ENCODE measurements at regions not wholly inside any gene's neighbourhood (a gene's known extent, or its start where the extent isn't known, plus 50 kb on each side); places are given as distances from the start of the nearest gene placed in this dataset.

DNA sequence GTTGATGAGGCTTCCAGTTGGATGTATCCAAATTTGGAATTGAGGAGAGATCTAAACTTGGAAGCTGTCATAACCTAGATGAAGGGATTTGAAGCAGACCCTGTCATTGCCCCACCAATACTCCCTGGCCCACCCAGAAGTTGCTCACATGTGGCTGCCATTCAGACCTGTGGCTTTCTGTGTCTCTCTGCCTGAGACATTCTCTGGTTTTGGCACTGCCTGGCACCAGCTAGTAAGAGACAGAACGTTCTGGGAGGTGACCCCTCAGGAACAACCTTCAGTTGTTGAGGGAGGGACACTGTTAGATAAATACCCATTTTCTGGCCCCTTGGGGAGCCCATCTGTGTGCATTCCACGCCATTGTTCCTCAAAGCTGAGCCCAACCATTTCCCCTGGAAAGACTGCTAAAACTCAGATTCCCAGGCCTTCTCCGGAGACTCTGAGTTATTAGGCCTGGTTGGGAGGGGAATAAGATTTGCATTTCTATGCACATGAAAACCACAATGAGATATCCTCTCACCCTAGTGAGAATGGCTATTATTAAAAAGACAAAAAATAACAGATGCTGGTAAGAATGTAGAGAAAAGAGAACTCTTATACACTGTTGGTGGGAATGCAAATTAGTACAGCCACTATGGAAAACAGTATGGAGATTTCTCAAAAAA, 290.4 kb downstream of the TSHZ3 start:
- Histone ChIP-seq H3K79me2 (ENCODE audit: control insufficient read depth, insufficient read depth, low read length) (no peaks in the 10 kb centered on the region), H3K4me2 (ENCODE audit: extremely low read depth, insufficient read depth, low read length) (no peak overlapping the region), H4K20me1 (ENCODE audit: control insufficient read depth, extremely low read depth, insufficient read depth, low read length) (no peaks in the 10 kb centered on the region), H3K36me3 (ENCODE audit: control insufficient read depth, insufficient read depth, low read length) (no peaks in the 10 kb centered on the region), H3K27me3 (ENCODE audit: control insufficient read depth, insufficient read depth, low read length) (no peaks in the 10 kb centered on the region), H3K4me3 (replicated peaks in 1 of 4; ENCODE audit: control extremely low read depth in 1 of 4, insufficient read depth in 1 of 4, low read depth in 3 of 4, low read length in 4 of 4) (no peak overlapping the region), H3K27ac (ENCODE audit: insufficient read depth, low read length) (no peak overlapping the region), H3K9me3 (ENCODE audit: control insufficient read depth, insufficient read depth, low read depth, low read length) (no peaks in the 10 kb centered on the region), H3K4me1 (ENCODE audit: control insufficient read depth, extremely low read depth, insufficient read depth, low read length) (no peaks in the 10 kb centered on the region), H2AFZ (ENCODE audit: low read length) (no peak overlapping the region), H3K9ac (ENCODE audit: insufficient read depth, low read length) (no peak overlapping the region)
- TF ChIP-seq, protein P1, sequence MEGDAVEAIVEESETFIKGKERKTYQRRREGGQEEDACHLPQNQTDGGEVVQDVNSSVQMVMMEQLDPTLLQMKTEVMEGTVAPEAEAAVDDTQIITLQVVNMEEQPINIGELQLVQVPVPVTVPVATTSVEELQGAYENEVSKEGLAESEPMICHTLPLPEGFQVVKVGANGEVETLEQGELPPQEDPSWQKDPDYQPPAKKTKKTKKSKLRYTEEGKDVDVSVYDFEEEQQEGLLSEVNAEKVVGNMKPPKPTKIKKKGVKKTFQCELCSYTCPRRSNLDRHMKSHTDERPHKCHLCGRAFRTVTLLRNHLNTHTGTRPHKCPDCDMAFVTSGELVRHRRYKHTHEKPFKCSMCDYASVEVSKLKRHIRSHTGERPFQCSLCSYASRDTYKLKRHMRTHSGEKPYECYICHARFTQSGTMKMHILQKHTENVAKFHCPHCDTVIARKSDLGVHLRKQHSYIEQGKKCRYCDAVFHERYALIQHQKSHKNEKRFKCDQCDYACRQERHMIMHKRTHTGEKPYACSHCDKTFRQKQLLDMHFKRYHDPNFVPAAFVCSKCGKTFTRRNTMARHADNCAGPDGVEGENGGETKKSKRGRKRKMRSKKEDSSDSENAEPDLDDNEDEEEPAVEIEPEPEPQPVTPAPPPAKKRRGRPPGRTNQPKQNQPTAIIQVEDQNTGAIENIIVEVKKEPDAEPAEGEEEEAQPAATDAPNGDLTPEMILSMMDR (conservative IDR thresholded peaks at IDR 0.05 in 1 of 2, IDR thresholded peaks at IDR 0.05 in 1 of 2; ENCODE audit: low read depth in 1 of 2, low read length in 2 of 2): no peak
- TF ChIP-seq EZH2 (IDR thresholded peaks at IDR 0.05; ENCODE audit: low read length, missing control alignments): no peak
- no peak for DNase-seq (ENCODE audit: low read depth in 2 of 2)

DNA sequence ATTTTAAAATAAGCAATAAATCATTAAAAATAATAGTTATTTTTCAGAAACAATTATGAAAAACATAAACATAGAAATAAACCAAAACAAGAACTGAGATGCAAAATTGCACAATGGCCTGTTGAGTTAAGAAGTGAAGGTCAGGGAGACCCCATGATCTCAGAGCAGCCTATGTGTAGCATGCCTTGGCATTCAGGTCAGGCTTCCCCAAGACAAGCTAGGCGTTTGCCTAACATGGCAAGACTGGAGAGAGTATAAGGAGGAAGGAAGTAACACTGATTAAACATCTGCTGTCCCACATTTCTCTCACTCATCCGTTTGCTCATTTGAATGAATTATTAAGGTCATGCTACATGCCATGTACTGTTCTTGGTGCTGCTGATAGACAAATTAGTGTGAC, 291.8 kb downstream of the TSHZ3 start:
- Histone ChIP-seq H3K4me3 (replicated peaks in 1 of 4; ENCODE audit: control extremely low read depth in 1 of 4, insufficient read depth in 1 of 4, low read depth in 3 of 4, low read length in 4 of 4) (no peak overlapping the region), H3K36me3 (ENCODE audit: control insufficient read depth, insufficient read depth, low read length) (no peaks in the 10 kb centered on the region), H3K9me3 (ENCODE audit: control insufficient read depth, insufficient read depth, low read depth, low read length) (no peaks in the 10 kb centered on the region), H3K4me1 (ENCODE audit: control insufficient read depth, extremely low read depth, insufficient read depth, low read length) (no peaks in the 10 kb centered on the region), H4K20me1 (ENCODE audit: control insufficient read depth, extremely low read depth, insufficient read depth, low read length) (no peaks in the 10 kb centered on the region), H2AFZ (ENCODE audit: low read length) (no peak overlapping the region), H3K79me2 (ENCODE audit: control insufficient read depth, insufficient read depth, low read length) (no peaks in the 10 kb centered on the region), H3K27ac (ENCODE audit: insufficient read depth, low read length) (no peak overlapping the region), H3K9ac (ENCODE audit: insufficient read depth, low read length) (no peak overlapping the region), H3K27me3 (ENCODE audit: control insufficient read depth, insufficient read depth, low read length) (no peaks in the 10 kb centered on the region), H3K4me2 (ENCODE audit: extremely low read depth, insufficient read depth, low read length) (no peak overlapping the region)
- no peak for DNase-seq (ENCODE audit: low read depth in 2 of 2)
- TF ChIP-seq, protein P1 (conservative IDR thresholded peaks at IDR 0.05 in 1 of 2, IDR thresholded peaks at IDR 0.05 in 1 of 2; ENCODE audit: low read depth in 1 of 2, low read length in 2 of 2): no peak
- no peak for TF ChIP-seq EZH2 (IDR thresholded peaks at IDR 0.05; ENCODE audit: low read length, missing control alignments)

DNA sequence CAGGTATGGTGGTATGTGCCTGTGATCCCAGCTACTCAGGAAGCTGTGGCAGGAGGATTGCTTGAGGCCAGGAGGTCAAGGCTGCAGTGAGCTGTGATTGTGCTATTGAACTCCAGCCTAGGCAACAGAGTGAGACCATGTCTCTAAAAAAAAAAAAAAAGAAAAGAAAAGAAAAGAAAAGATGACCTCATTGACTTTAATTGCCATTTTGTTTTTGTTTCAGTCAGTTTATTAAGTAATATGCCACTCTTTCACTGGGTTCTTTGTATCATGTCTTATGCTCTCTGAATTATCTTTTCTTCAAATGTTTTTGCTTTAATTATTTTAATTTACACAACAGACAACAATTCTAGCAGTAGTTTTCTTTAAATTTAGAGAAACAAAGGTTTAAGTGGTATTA, 293.8 kb downstream of the TSHZ3 start:
- Histone ChIP-seq H3K4me3 (replicated peaks in 1 of 4; ENCODE audit: control extremely low read depth in 1 of 4, insufficient read depth in 1 of 4, low read depth in 3 of 4, low read length in 4 of 4) (no peak overlapping the region), H2AFZ (ENCODE audit: low read length) (no peak overlapping the region), H3K4me2 (ENCODE audit: extremely low read depth, insufficient read depth, low read length) (no peak overlapping the region), H3K36me3 (ENCODE audit: control insufficient read depth, insufficient read depth, low read length) (no peaks in the 10 kb centered on the region), H3K79me2 (ENCODE audit: control insufficient read depth, insufficient read depth, low read length) (no peaks in the 10 kb centered on the region), H4K20me1 (ENCODE audit: control insufficient read depth, extremely low read depth, insufficient read depth, low read length) (no peaks in the 10 kb centered on the region), H3K9me3 (ENCODE audit: control insufficient read depth, insufficient read depth, low read depth, low read length) (no peaks in the 10 kb centered on the region), H3K4me1 (ENCODE audit: control insufficient read depth, extremely low read depth, insufficient read depth, low read length) (no peaks in the 10 kb centered on the region), H3K27ac (ENCODE audit: insufficient read depth, low read length) (no peak overlapping the region), H3K9ac (ENCODE audit: insufficient read depth, low read length) (no peak overlapping the region), H3K27me3 (ENCODE audit: control insufficient read depth, insufficient read depth, low read length) (no peaks in the 10 kb centered on the region)
- TF ChIP-seq, protein P1 (conservative IDR thresholded peaks at IDR 0.05 in 1 of 2, IDR thresholded peaks at IDR 0.05 in 1 of 2; ENCODE audit: low read depth in 1 of 2, low read length in 2 of 2): no peak
- no peak for TF ChIP-seq EZH2 (IDR thresholded peaks at IDR 0.05; ENCODE audit: low read length, missing control alignments)
- no peak for DNase-seq (ENCODE audit: low read depth in 2 of 2)

Measured in fibroblast of lung (primary cell).